ENCODE measurements at regions not wholly inside any gene's neighbourhood (a gene's known extent, or its start where the extent isn't known, plus 50 kb on each side); places are given as distances from the start of the nearest gene placed in this dataset.

- POLR2A ChIA-PET (ENCODE audit: low non-redundant PET), result interaction anchor here (0.8 kb wide), 1 partner anchor 130 kb away, joined by 5 read pairs; no protein-coding TSS in a partner anchor
- Histone ChIP-seq H3K27me3 (replicated peaks; ENCODE audit: insufficient read depth, low read depth, low read length, poor library complexity) (peaks cover 26% of the 10 kb centered on the region), H3K9me3 (ENCODE audit: low read depth, low read length, poor library complexity, severe bottlenecking) (no peaks in the 10 kb centered on the region), H3K4me3 (ENCODE audit: low read depth, low read length, poor library complexity, severe bottlenecking) (no peak overlapping the region), H3K27ac (ENCODE audit: low read depth, low read length, poor library complexity, severe bottlenecking) (no peak overlapping the region), H3K36me3 (ENCODE audit: insufficient read depth, low read length, poor library complexity, severe bottlenecking) (no peaks in the 10 kb centered on the region), H3K4me1 (ENCODE audit: insufficient read depth, low read length, poor library complexity, severe bottlenecking) (peaks cover 29% of the 10 kb centered on the region)
- BruUV-seq (replicated peaks), result no TSS peak
- CTCF ChIA-PET, result interaction anchor here (0.7 kb wide), 1 partner anchor 195 kb away, joined by 3 read pairs; no protein-coding TSS in a partner anchor
- intact Hi-C loops (cut with micrococcal nuclease; ENCODE audit: unreplicated experiment), result no loop called here
- no peak for DNase-seq (ENCODE audit: low spot score)
- TF ChIP-seq EZH2 (IDR thresholded peaks at IDR 0.05; ENCODE audit: borderline replicate concordance, low read depth, low read length, poor library complexity, severe bottlenecking), result no peak
- TF ChIP-seq, protein P1, sequence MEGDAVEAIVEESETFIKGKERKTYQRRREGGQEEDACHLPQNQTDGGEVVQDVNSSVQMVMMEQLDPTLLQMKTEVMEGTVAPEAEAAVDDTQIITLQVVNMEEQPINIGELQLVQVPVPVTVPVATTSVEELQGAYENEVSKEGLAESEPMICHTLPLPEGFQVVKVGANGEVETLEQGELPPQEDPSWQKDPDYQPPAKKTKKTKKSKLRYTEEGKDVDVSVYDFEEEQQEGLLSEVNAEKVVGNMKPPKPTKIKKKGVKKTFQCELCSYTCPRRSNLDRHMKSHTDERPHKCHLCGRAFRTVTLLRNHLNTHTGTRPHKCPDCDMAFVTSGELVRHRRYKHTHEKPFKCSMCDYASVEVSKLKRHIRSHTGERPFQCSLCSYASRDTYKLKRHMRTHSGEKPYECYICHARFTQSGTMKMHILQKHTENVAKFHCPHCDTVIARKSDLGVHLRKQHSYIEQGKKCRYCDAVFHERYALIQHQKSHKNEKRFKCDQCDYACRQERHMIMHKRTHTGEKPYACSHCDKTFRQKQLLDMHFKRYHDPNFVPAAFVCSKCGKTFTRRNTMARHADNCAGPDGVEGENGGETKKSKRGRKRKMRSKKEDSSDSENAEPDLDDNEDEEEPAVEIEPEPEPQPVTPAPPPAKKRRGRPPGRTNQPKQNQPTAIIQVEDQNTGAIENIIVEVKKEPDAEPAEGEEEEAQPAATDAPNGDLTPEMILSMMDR (conservative IDR thresholded peaks at IDR 0.05; ENCODE audit: low read depth, low read length), result no peak
Observed at GRCh38 chr12:132419631-132420246, 70.2 kb upstream of the FBRSL1 start.

DNA sequence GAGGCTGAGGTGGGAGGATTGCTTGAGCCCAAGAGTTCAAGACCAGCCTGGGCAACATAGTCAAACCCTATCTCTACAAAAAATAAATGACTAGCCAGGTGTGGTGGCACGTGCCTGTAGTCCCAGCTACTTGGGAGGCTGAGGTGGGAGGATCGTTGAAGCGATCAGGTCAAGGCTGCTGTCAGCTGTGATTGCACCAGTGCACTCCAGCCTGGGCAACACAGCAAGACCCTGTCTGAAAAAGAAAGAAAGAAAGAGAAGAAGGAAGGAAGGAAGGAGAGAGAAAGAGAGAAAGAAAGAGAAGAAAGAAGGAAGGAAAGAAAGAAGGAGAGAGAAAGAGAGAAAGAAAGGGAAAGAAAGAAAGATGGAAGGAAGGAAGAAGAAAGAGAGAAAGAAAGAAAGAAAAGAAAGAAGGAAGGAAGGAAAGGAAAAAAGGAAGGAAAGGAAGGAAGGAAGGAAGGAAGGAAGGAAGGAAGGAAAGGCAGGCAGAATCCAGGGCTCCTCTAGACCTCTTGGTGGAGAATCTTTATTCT, 71.5 kb upstream of the FBRSL1 start:
- no peak overlapping the region for H3K27ac ChIP-seq (ENCODE audit: low read depth, low read length, poor library complexity, severe bottlenecking)
- H3K4me3 ChIP-seq (ENCODE audit: low read depth, low read length, poor library complexity, severe bottlenecking), result no peak overlapping the region
- DNase-seq (ENCODE audit: low spot score), result no peak
- H3K4me1 ChIP-seq (ENCODE audit: insufficient read depth, low read length, poor library complexity, severe bottlenecking), result peaks cover 19% of the 10 kb centered on the region
- TF ChIP-seq EZH2 (IDR thresholded peaks at IDR 0.05; ENCODE audit: borderline replicate concordance, low read depth, low read length, poor library complexity, severe bottlenecking), result no peak
- TF ChIP-seq, protein P1 (conservative IDR thresholded peaks at IDR 0.05; ENCODE audit: low read depth, low read length), result no peak
- intact Hi-C loops (cut with micrococcal nuclease; ENCODE audit: unreplicated experiment), result no loop called here
- H3K36me3 ChIP-seq (ENCODE audit: insufficient read depth, low read length, poor library complexity, severe bottlenecking), result no peaks in the 10 kb centered on the region
- POLR2A ChIA-PET (ENCODE audit: low non-redundant PET), result no interaction called here
- no TSS peak for BruUV-seq (replicated peaks)
- CTCF ChIA-PET, result interaction anchor here (0.7 kb wide), 1 partner anchor 226 kb away, joined by 5 read pairs; no protein-coding TSS in a partner anchor
- H3K9me3 ChIP-seq (ENCODE audit: low read depth, low read length, poor library complexity, severe bottlenecking), result no peaks in the 10 kb centered on the region
- peaks cover 26% of the 10 kb centered on the region for H3K27me3 ChIP-seq (replicated peaks; ENCODE audit: insufficient read depth, low read depth, low read length, poor library complexity)

GRCh38 chr12:132417741-132418140, 72.2 kb upstream of the FBRSL1 start:
- peaks cover 13% of the 10 kb centered on the region for H3K4me1 ChIP-seq (ENCODE audit: insufficient read depth, low read length, poor library complexity, severe bottlenecking)
- H3K27me3 ChIP-seq (replicated peaks; ENCODE audit: insufficient read depth, low read depth, low read length, poor library complexity), result peaks cover 26% of the 10 kb centered on the region
- no peak overlapping the region for H3K4me3 ChIP-seq (ENCODE audit: low read depth, low read length, poor library complexity, severe bottlenecking)
- TF ChIP-seq, protein P1 (conservative IDR thresholded peaks at IDR 0.05; ENCODE audit: low read depth, low read length), result no peak
- TF ChIP-seq EZH2 (IDR thresholded peaks at IDR 0.05; ENCODE audit: borderline replicate concordance, low read depth, low read length, poor library complexity, severe bottlenecking), result no peak
- H3K27ac ChIP-seq (ENCODE audit: low read depth, low read length, poor library complexity, severe bottlenecking), result no peak overlapping the region
- no peaks in the 10 kb centered on the region for H3K36me3 ChIP-seq (ENCODE audit: insufficient read depth, low read length, poor library complexity, severe bottlenecking)
- CTCF ChIA-PET, result interaction anchor here (0.7 to 0.8 kb wide), 2 partner anchors 143 to 227 kb away, joined by 3 to 5 read pairs; no protein-coding TSS in a partner anchor
- BruUV-seq (replicated peaks), result no TSS peak
- intact Hi-C loops (cut with micrococcal nuclease; ENCODE audit: unreplicated experiment), result no loop called here
- POLR2A ChIA-PET (ENCODE audit: low non-redundant PET), result no interaction called here
- DNase-seq (ENCODE audit: low spot score), result no peak
- H3K9me3 ChIP-seq (ENCODE audit: low read depth, low read length, poor library complexity, severe bottlenecking), result no peaks in the 10 kb centered on the region
